ENCODE measurements at regions not wholly inside any gene's neighbourhood (a gene's known extent, or its start where the extent isn't known, plus 50 kb on each side); places are given as distances from the start of the nearest gene placed in this dataset.

DNA sequence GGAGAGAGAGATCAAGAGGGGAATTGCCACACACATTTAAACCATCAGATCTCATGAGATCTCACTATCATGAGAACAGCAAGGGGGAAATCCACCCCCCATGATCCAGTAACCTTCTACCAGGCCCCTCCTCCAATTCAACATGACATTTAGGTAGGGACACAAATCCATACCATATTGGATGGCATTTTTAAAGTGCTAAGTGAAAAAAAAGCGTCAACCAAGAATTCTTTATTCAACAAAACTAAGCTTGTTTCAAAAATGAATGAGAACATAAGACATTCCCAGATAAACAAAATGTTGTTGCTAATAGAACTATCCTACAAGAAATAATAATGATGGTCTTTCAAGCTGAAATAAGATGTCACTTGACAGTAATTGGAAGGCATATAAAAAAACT lies 626.2 kb upstream of the LRRTM1 start:
- DNase-seq: no peak
- H3K27ac Mint-ChIP-seq: no peak overlapping the region
- H3K4me1 Mint-ChIP-seq: no peaks in the 10 kb centered on the region
- H3K4me3 Mint-ChIP-seq: no peak overlapping the region
- intact Hi-C loops (cut with micrococcal nuclease): no loop called here
- H3K36me3 Mint-ChIP-seq (ENCODE audit: low read depth): no peaks in the 10 kb centered on the region
- no peaks in the 10 kb centered on the region for H3K27me3 Mint-ChIP-seq
- peaks cover 22% of the 10 kb centered on the region for H3K9me3 Mint-ChIP-seq

DNA sequence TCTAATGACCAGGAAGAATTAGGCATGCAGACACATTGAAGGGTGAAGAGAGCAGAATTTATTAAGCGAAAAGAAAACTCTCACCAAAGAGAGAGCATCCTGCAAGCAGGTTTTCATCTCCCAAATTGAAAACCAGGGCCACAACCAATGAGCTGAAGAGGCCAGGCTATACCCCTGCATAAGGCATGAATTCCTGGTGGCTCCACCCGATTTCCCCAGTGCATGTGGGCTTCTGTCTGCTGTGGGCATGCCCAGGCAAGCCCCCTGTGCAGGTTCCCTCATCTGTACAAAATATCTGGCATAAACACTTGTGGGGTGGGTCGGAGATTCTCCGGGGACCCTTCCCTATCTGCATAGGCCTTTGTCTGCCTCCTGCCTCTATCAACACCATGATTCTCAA lies 621.6 kb upstream of the LRRTM1 start:
- intact Hi-C loops (cut with micrococcal nuclease): no loop called here

DNA sequence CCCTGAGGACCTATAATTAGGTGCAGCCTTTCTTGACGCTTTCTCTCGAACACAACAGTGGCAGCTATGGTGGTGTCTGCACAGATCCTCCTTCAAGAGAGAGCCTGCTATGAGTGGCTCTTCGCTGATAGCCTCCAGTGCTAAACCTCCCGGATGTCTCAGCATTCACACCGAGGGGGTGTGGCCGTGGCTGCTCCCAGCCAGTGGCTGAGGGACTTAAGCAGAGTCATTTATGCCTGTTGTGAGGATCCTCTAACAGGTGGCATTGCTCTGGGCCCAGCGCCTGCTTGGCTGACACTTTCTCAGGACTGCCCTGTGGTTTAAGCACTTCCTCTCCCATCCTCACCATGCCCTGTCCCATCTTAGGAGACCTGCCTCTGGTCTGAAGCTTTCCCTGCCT lies 592.0 kb upstream of the LRRTM1 start:
- no peak overlapping the region for H3K27ac Mint-ChIP-seq
- H3K36me3 Mint-ChIP-seq (ENCODE audit: low read depth): no peaks in the 10 kb centered on the region
- H3K4me1 Mint-ChIP-seq: no peaks in the 10 kb centered on the region
- no peaks in the 10 kb centered on the region for H3K27me3 Mint-ChIP-seq
- intact Hi-C loops (cut with micrococcal nuclease): no loop called here
- no peak for DNase-seq
- H3K9me3 Mint-ChIP-seq: peaks cover 14% of the 10 kb centered on the region
- H3K4me3 Mint-ChIP-seq: no peak overlapping the region

More for the DNA sequence above, 621.6 kb upstream of the LRRTM1 start:
- Mint-ChIP-seq H3K27ac (no peak overlapping the region), H3K36me3 (ENCODE audit: low read depth) (no peaks in the 10 kb centered on the region), H3K27me3 (no peaks in the 10 kb centered on the region), H3K4me3 (no peak overlapping the region), H3K4me1 (no peaks in the 10 kb centered on the region), H3K9me3 (peaks cover 22% of the 10 kb centered on the region)
- no peak for DNase-seq

DNA sequence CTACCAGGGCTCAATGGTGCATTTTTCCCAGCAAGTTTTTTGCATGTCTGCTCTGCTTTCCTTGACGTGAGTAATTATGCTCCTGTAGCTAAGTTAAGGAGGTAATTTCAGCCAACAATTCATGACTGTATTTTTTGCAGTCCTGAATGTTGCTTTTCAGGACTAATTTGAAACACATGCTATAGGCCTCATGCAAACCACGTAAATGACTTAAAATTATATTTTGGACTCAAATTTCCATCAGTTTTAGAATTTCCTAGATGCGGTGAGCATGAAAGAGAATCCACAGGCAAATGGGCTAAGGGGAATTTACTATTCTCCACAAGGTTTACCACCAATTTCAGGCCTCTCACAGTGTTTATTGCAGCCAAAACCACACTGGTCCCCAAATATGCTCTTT lies 589.9 kb upstream of the LRRTM1 start:
- no peaks in the 10 kb centered on the region for H3K27me3 Mint-ChIP-seq
- intact Hi-C loops (cut with micrococcal nuclease): no loop called here
- DNase-seq: no peak
- H3K36me3 Mint-ChIP-seq (ENCODE audit: low read depth): no peaks in the 10 kb centered on the region
- no peak overlapping the region for H3K4me3 Mint-ChIP-seq
- no peaks in the 10 kb centered on the region for H3K4me1 Mint-ChIP-seq
- H3K9me3 Mint-ChIP-seq: peaks cover 14% of the 10 kb centered on the region
- no peak overlapping the region for H3K27ac Mint-ChIP-seq

DNA sequence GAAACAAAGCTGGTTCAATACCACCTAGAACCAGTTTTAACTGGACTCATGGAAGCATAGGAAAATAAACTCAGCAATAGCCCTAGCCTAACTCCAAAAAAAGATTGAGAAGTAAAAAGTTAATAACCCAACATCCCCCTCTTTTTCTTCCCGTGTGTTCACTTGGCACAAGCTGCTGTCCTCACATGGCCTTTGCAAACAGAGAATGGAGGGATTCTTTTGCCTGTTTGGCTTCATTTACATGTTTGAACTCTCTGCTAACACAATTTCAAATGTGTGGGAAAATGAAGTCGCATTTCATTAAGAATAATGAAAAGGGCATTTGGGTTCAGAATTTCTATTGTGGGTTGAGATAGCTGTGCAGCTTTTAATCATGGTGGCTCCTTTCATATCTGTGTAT lies 589.2 kb upstream of the LRRTM1 start:
- H3K9me3 Mint-ChIP-seq: peaks cover 14% of the 10 kb centered on the region
- intact Hi-C loops (cut with micrococcal nuclease): no loop called here
- H3K27me3 Mint-ChIP-seq: no peaks in the 10 kb centered on the region
- no peak for DNase-seq
- no peak overlapping the region for H3K27ac Mint-ChIP-seq
- H3K36me3 Mint-ChIP-seq (ENCODE audit: low read depth): no peaks in the 10 kb centered on the region
- H3K4me1 Mint-ChIP-seq: no peaks in the 10 kb centered on the region
- no peak overlapping the region for H3K4me3 Mint-ChIP-seq

DNA sequence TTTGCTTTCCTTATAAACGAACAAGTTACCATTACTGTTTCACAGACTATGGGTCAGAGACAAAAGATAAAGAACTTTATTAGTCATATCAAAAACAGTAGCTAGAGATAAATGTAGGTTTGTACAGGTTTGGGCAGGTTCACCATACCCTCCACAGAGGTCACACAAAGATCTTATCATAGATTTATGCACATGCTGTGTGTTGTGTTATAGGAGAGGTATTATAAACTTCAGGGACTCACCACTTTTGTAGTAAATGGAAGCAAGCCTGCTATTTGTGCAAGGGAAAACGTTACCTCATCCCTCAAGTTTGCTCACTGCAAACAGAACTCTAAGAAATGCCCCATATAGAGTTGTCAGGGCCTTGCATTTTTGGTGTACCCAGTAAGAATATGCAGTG lies 584.5 kb upstream of the LRRTM1 start:
- H3K27ac Mint-ChIP-seq: no peak overlapping the region
- H3K27me3 Mint-ChIP-seq: no peaks in the 10 kb centered on the region
- no peak for DNase-seq
- H3K4me1 Mint-ChIP-seq: no peaks in the 10 kb centered on the region
- intact Hi-C loops (cut with micrococcal nuclease): no loop called here
- no peak overlapping the region for H3K4me3 Mint-ChIP-seq
- no peaks in the 10 kb centered on the region for H3K36me3 Mint-ChIP-seq (ENCODE audit: low read depth)
- H3K9me3 Mint-ChIP-seq: no peaks in the 10 kb centered on the region

DNA sequence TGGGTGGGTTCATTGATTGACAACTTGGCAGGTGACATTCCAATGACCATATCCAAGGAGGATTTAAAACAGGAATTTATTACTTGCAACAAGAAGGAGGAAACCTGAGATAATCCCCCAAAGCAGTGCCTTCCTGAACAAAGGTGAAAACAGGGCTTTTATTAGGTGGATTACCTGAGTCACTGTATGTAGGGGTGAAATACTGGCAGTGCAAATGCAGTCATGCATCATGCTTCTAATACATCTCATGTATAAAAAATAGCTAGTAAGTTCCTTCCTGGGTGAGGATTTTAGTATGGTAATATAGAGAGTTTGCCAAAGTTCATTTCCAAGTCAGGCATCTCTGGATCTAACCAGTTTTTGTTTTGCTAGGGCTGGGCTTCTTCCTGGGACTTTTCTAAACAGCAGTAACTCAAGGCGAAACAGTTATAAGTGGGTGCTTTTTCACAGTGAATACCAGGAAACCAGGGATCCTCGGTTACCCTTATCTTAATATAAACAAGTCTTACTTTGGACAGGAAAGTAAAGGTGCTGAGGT lies 583.4 kb upstream of the LRRTM1 start:
- H3K9me3 Mint-ChIP-seq: no peaks in the 10 kb centered on the region

DNA sequence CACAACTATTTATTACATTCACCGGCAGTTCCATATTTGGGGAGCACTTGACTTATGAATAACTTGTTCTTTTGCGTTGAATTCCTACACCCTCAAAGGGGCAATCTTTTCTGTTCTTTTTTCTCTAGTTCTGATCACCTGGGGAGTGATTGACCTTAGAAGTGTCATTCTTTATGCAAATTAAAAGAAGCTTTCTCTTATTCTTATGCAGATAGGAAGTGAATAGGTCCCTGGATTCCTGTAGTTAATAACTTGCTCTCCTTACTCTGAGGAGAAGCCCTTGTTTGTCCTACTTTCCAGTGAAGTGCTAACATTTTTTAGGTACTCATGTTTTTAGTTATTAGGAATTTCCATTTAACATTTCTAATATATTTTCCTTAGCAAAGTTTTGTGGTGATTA lies 569.8 kb upstream of the LRRTM1 start:
- H3K27me3 Mint-ChIP-seq: no peaks in the 10 kb centered on the region
- H3K27ac Mint-ChIP-seq: no peak overlapping the region
- H3K36me3 Mint-ChIP-seq (ENCODE audit: low read depth): no peaks in the 10 kb centered on the region
- H3K9me3 Mint-ChIP-seq: peaks cover 8% of the 10 kb centered on the region
- DNase-seq: no peak
- H3K4me1 Mint-ChIP-seq: no peaks in the 10 kb centered on the region
- intact Hi-C loops (cut with micrococcal nuclease): no loop called here
- no peak overlapping the region for H3K4me3 Mint-ChIP-seq

More for the DNA sequence above, 583.4 kb upstream of the LRRTM1 start:
- H3K4me1 Mint-ChIP-seq: no peaks in the 10 kb centered on the region
- DNase-seq: no peak
- intact Hi-C loops (cut with micrococcal nuclease): no loop called here
- no peak overlapping the region for H3K27ac Mint-ChIP-seq
- H3K36me3 Mint-ChIP-seq (ENCODE audit: low read depth): no peaks in the 10 kb centered on the region
- no peaks in the 10 kb centered on the region for H3K27me3 Mint-ChIP-seq
- no peak overlapping the region for H3K4me3 Mint-ChIP-seq

DNA sequence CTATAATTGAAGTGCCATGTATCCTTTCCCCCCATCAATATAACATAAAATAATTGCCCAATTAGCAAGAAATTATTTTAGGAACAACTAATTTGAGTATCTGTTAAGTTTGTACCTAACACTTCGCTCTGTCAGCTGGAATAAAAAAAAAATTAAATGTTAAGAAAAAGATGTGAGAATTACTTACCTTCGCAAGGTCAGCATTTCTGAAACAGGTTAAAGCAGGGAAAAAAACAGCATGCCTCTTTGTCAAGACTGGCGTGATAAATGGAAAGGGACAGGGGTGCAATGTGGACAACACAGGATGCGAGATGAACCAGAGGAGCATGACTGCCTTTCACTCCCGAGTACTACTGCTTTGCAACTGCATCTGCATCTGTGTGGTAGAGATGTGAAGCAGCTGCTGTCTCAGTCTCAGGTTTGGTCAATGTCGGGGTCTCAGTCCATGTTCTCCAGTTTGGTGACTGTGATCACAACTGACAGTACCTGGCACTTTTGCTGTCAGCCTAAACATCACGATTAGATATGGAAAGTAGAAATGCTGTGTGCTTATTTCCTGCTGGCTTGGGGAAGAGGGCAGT lies 565.4 kb upstream of the LRRTM1 start:
- peaks cover 11% of the 10 kb centered on the region for H3K9me3 Mint-ChIP-seq
- no peaks in the 10 kb centered on the region for H3K4me1 Mint-ChIP-seq
- H3K4me3 Mint-ChIP-seq: no peak overlapping the region
- H3K36me3 Mint-ChIP-seq (ENCODE audit: low read depth): no peaks in the 10 kb centered on the region
- intact Hi-C loops (cut with micrococcal nuclease): no loop called here
- no peak overlapping the region for H3K27ac Mint-ChIP-seq
- DNase-seq: no peak
- no peaks in the 10 kb centered on the region for H3K27me3 Mint-ChIP-seq

DNA sequence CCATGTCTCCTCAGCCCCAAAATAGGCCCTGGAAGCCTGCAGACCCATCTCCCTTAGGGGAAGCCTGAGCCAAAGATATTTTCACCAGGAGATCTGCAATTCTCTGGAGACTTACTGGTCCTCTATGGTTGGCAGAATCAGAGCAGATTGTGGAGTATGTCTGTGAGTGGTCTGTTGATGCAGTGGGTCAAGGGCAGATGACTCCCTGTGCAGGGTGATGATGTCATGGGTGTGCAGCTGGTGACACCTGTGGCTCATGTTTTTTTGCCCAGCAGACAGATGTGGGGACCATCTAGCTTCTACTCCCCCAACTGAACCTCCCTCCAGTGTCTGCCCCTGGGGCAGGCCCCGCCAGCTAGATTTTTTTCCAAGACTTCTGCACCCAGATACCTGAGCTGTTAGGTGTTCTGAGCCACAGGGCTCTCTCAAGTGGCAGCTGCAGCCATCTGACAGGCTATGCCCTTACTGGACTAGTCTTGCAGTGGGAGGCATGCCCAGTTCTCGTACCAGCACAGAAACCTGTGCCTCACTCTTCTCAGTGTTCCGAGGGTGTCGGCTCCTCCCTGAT lies 558.7 kb upstream of the LRRTM1 start:
- intact Hi-C loops (cut with micrococcal nuclease): no loop called here
- H3K27me3 Mint-ChIP-seq: no peaks in the 10 kb centered on the region
- H3K4me3 Mint-ChIP-seq: no peak overlapping the region
- no peak overlapping the region for H3K27ac Mint-ChIP-seq
- H3K9me3 Mint-ChIP-seq: peaks cover 6% of the 10 kb centered on the region
- no peaks in the 10 kb centered on the region for H3K36me3 Mint-ChIP-seq (ENCODE audit: low read depth)
- H3K4me1 Mint-ChIP-seq: no peaks in the 10 kb centered on the region
- DNase-seq: no peak

DNA sequence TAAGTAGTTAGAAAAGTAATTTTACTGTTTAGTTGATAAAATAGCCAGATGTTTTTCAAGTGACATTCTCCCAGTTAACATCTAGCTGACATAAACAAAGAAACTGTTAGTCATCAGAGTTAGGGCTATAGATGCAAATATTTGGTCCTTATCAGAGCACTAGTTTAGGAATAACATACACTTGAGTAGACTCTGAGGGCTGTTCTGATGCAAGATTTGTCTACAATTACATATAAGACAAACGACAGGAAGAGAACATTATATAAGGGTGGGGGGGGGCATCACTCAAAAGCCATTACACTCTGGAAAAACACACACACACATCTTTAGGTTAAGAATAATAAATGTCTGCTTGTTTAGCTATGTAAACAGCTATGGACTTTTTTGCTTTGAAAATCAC lies 554.4 kb upstream of the LRRTM1 start:
- Mint-ChIP-seq H3K27ac (no peak overlapping the region), H3K36me3 (ENCODE audit: low read depth) (no peaks in the 10 kb centered on the region), H3K9me3 (no peaks in the 10 kb centered on the region), H3K27me3 (no peaks in the 10 kb centered on the region), H3K4me3 (no peak overlapping the region), H3K4me1 (no peaks in the 10 kb centered on the region)
- intact Hi-C loops (cut with micrococcal nuclease): no loop called here
- DNase-seq: no peak

DNA sequence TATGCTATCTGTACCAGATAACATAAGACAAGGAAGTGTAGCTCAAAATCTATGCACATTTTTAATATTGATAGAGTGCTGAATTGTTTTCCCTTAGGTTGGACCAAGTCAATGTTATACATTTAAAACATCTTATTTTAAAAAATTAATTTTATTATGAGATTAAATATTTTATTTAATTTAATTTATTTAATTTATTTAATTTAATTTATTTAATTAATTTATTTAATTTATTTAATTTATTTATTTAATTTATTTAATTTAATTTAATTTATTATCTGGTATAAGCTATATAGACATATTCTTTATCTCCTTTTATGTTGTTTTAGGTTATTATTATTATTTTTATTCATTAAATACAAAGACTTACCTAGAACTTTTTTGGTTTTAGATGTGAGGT lies 551.7 kb upstream of the LRRTM1 start:
- intact Hi-C loops (cut with micrococcal nuclease): no loop called here
- H3K9me3 Mint-ChIP-seq: no peaks in the 10 kb centered on the region
- H3K36me3 Mint-ChIP-seq (ENCODE audit: low read depth): no peaks in the 10 kb centered on the region
- H3K4me3 Mint-ChIP-seq: no peak overlapping the region
- DNase-seq: no peak
- H3K4me1 Mint-ChIP-seq: no peaks in the 10 kb centered on the region
- no peak overlapping the region for H3K27ac Mint-ChIP-seq
- no peaks in the 10 kb centered on the region for H3K27me3 Mint-ChIP-seq

DNA sequence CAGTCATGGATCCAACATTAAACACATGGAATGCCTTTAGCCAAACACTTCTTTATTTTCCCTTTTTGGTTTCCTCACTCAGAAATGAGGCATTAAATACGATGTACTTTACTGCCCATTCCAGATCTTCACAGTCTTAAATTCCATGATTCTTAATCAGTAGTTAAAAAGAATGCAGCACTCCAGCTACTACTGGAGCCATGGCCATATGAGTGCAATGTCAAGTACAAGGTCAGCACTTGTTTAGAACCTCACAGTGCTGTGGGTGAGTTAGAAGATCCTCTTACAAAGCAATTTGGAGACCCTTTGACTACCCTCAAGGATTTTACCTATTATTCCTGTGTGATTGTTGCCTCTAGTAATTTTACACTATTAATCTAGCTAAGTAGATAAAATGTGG lies 550.3 kb upstream of the LRRTM1 start:
- Mint-ChIP-seq H3K36me3 (ENCODE audit: low read depth) (no peaks in the 10 kb centered on the region), H3K4me1 (no peaks in the 10 kb centered on the region), H3K9me3 (no peaks in the 10 kb centered on the region), H3K27me3 (no peaks in the 10 kb centered on the region), H3K27ac (no peak overlapping the region), H3K4me3 (no peak overlapping the region)
- no peak for DNase-seq
- intact Hi-C loops (cut with micrococcal nuclease): no loop called here

DNA sequence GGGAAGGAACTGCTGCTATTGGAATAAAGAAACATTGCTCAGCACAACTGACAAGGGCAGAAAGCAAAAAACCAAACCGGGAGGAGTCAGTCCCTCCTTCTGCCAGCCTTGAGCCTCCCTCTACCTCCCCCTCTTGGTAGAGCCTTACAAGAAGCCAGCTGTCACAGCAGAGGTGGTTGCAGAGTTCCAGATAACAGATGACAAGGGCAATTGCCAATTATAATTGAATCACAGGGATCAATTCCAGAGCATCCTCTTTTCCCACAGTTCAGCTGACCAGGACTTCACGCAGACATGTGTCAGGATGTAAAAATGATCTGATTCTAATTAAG lies 548.2 kb upstream of the LRRTM1 start:
- DNase-seq: no peak
- Mint-ChIP-seq H3K4me1 (no peaks in the 10 kb centered on the region), H3K4me3 (no peak overlapping the region), H3K27me3 (no peaks in the 10 kb centered on the region), H3K36me3 (ENCODE audit: low read depth) (no peaks in the 10 kb centered on the region), H3K9me3 (peaks cover 4% of the 10 kb centered on the region), H3K27ac (no peak overlapping the region)
- intact Hi-C loops (cut with micrococcal nuclease): no loop called here

All from activated CD4-positive, alpha-beta T cell treated with anti-CD3 and anti-CD28 coated beads, Interleukin-2, amount 10 ng/mL, durations not matched to agents 24 days and 14 days (primary cell).